ENCODE measurements at regions not wholly inside any gene's neighbourhood (a gene's known extent, or its start where the extent isn't known, plus 50 kb on each side); places are given as distances from the start of the nearest gene placed in this dataset.

- no peak for TF ChIP-seq TBP (IDR thresholded peaks at IDR 0.05; ENCODE audit: low read depth, low read length)
- TF ChIP-seq, protein P1, sequence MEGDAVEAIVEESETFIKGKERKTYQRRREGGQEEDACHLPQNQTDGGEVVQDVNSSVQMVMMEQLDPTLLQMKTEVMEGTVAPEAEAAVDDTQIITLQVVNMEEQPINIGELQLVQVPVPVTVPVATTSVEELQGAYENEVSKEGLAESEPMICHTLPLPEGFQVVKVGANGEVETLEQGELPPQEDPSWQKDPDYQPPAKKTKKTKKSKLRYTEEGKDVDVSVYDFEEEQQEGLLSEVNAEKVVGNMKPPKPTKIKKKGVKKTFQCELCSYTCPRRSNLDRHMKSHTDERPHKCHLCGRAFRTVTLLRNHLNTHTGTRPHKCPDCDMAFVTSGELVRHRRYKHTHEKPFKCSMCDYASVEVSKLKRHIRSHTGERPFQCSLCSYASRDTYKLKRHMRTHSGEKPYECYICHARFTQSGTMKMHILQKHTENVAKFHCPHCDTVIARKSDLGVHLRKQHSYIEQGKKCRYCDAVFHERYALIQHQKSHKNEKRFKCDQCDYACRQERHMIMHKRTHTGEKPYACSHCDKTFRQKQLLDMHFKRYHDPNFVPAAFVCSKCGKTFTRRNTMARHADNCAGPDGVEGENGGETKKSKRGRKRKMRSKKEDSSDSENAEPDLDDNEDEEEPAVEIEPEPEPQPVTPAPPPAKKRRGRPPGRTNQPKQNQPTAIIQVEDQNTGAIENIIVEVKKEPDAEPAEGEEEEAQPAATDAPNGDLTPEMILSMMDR (IDR thresholded peaks at IDR 0.05; ENCODE audit: control extremely low read depth in 1 of 3, insufficient read depth in 1 of 3, low read depth in 1 of 3, low read length in 3 of 3), result no peak
These were observed 68.2 kb upstream of the COL24A1 start for GRCh38 chr1:86224651-86225310.

All from H1 (cell line).